ENCODE measurements at regions not wholly inside any gene's neighbourhood (a gene's known extent, or its start where the extent isn't known, plus 50 kb on each side); places are given as distances from the start of the nearest gene placed in this dataset.

DNA sequence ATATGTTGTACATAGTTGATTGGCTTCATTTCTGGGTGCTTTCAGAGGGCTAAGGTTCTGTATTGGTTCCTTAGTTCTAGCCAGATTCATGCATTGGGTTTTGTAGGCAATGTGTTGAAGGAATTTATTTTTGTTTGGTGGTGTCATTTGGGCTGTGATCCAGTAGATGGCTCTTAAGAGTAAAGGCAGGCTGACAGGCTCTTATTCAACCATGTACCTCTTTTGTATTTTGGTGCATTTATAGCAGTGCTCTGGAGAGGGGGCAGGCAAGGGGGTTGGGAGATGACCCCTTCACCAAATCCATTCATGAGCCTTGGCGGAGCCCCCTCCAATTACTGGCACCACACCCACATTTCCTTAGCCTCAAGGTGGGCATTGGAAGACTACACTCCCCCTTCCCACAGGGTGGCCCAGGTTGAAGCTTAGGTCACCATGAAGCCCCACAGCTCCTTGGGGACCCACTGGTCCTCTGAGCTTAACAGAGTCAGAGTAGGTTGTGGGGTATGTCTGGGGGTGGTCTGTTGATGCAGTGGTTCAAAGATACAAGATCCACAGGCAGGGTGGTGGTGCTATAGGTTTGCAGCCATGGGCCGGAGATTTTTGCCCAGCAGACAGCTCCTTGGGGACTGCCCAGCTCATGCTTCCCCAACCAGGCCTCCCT lies 143.0 kb upstream of the GNPDA2 start:
- no peaks in the 10 kb centered on the region for H3K27me3 ChIP-seq (ENCODE audit: insufficient read depth, poor library complexity, severe bottlenecking)
- no peak overlapping the region for H3K27ac ChIP-seq (replicated peaks)
- TF ChIP-seq POLR2AphosphoS5 (IDR thresholded peaks at IDR 0.05; ENCODE audit: low read depth): no peak
- TF ChIP-seq, protein P1, sequence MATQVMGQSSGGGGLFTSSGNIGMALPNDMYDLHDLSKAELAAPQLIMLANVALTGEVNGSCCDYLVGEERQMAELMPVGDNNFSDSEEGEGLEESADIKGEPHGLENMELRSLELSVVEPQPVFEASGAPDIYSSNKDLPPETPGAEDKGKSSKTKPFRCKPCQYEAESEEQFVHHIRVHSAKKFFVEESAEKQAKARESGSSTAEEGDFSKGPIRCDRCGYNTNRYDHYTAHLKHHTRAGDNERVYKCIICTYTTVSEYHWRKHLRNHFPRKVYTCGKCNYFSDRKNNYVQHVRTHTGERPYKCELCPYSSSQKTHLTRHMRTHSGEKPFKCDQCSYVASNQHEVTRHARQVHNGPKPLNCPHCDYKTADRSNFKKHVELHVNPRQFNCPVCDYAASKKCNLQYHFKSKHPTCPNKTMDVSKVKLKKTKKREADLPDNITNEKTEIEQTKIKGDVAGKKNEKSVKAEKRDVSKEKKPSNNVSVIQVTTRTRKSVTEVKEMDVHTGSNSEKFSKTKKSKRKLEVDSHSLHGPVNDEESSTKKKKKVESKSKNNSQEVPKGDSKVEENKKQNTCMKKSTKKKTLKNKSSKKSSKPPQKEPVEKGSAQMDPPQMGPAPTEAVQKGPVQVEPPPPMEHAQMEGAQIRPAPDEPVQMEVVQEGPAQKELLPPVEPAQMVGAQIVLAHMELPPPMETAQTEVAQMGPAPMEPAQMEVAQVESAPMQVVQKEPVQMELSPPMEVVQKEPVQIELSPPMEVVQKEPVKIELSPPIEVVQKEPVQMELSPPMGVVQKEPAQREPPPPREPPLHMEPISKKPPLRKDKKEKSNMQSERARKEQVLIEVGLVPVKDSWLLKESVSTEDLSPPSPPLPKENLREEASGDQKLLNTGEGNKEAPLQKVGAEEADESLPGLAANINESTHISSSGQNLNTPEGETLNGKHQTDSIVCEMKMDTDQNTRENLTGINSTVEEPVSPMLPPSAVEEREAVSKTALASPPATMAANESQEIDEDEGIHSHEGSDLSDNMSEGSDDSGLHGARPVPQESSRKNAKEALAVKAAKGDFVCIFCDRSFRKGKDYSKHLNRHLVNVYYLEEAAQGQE (IDR thresholded peaks at IDR 0.05; ENCODE audit: insufficient replicate concordance, low read depth): no peak
- no peak overlapping the region for H3K4me3 ChIP-seq (replicated peaks; ENCODE audit: insufficient read depth, low read length)
- DNase-seq (ENCODE audit: low read depth in 1 of 2, low spot score in 1 of 2): no peak

DNA sequence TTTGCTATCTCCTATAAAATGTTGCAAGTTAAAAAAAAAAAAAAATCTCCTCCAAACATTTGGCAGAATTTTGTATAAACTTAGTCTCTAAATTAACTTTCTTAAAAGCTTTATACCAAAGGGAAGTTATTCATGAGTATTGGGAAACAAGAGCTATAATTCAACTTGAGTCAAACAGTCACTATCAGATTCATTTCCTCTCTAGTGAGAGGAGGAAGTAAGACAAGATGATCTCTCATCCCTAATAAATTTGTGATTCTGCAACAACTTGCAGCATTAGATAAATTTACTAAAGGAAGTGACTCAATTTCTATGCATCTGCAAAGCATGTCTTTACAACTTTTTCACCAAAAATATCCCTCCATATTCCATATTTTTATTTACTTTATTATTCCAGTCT lies 135.4 kb upstream of the GNPDA2 start:
- TF ChIP-seq POLR2AphosphoS5 (IDR thresholded peaks at IDR 0.05; ENCODE audit: low read depth): no peak
- TF ChIP-seq, protein P2, sequence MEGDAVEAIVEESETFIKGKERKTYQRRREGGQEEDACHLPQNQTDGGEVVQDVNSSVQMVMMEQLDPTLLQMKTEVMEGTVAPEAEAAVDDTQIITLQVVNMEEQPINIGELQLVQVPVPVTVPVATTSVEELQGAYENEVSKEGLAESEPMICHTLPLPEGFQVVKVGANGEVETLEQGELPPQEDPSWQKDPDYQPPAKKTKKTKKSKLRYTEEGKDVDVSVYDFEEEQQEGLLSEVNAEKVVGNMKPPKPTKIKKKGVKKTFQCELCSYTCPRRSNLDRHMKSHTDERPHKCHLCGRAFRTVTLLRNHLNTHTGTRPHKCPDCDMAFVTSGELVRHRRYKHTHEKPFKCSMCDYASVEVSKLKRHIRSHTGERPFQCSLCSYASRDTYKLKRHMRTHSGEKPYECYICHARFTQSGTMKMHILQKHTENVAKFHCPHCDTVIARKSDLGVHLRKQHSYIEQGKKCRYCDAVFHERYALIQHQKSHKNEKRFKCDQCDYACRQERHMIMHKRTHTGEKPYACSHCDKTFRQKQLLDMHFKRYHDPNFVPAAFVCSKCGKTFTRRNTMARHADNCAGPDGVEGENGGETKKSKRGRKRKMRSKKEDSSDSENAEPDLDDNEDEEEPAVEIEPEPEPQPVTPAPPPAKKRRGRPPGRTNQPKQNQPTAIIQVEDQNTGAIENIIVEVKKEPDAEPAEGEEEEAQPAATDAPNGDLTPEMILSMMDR (IDR thresholded peaks at IDR 0.05; ENCODE audit: insufficient read depth, low read length): no peak
- TF ChIP-seq, protein P1 (IDR thresholded peaks at IDR 0.05; ENCODE audit: insufficient replicate concordance, low read depth): no peak
- no peak for TF ChIP-seq SPI1 (IDR thresholded peaks at IDR 0.05; ENCODE audit: borderline replicate concordance, low read depth)
- TF ChIP-seq GABPA (IDR thresholded peaks at IDR 0.05; ENCODE audit: low read depth): no peak
- Histone ChIP-seq H3K4me3 (replicated peaks; ENCODE audit: insufficient read depth, low read length) (no peak overlapping the region), H3K27me3 (ENCODE audit: insufficient read depth, poor library complexity, severe bottlenecking) (no peaks in the 10 kb centered on the region), H3K27ac (replicated peaks) (no peak overlapping the region)
- peak in 1 of 2 experiments; percentile 8 for DNase-seq (ENCODE audit: low read depth in 1 of 2, low spot score in 1 of 2)

DNA sequence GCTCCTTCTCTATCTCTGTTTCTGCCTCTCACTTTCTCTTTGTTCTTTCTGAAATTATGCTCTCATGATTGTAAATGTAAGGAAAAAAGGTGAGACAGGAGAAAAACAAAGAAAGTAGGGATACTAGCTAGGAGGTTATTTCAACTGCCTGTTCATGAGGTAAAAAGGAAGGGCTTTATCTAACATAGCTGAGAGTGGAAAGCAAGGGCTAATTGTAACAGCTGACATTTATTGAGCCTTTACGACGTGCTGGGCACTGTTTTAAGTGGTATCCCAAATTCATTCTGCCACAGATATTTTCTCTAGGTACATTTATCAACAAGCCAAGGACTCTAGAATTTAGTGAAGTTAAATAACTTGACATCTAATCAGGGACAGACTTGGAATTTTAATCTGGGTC lies 133.1 kb upstream of the GNPDA2 start:
- Histone ChIP-seq H3K4me3 (replicated peaks; ENCODE audit: insufficient read depth, low read length) (no peak overlapping the region), H3K27me3 (ENCODE audit: insufficient read depth, poor library complexity, severe bottlenecking) (no peaks in the 10 kb centered on the region), H3K27ac (replicated peaks) (no peak overlapping the region)
- TF ChIP-seq POLR2AphosphoS5 (IDR thresholded peaks at IDR 0.05; ENCODE audit: low read depth) (no peak), GABPA (IDR thresholded peaks at IDR 0.05; ENCODE audit: low read depth) (no peak), SPI1 (IDR thresholded peaks at IDR 0.05; ENCODE audit: borderline replicate concordance, low read depth) (no peak)
- TF ChIP-seq, protein P1 (IDR thresholded peaks at IDR 0.05; ENCODE audit: insufficient replicate concordance, low read depth): no peak
- TF ChIP-seq, protein P2 (IDR thresholded peaks at IDR 0.05; ENCODE audit: insufficient read depth, low read length): no peak
- DNase-seq (ENCODE audit: low read depth in 1 of 2, low spot score in 1 of 2): no peak
